NCI-H2227 (cell line): ENCODE measurements at regions not wholly inside any gene's neighbourhood (a gene's known extent, or its start where the extent isn't known, plus 50 kb on each side); places are given as distances from the start of the nearest gene placed in this dataset.

Source experiments
- DNase-seq: peaks from one replicate; lab custom pipeline; 2025; ENCODE audit not compliant: unreplicated experiment; lab: John Stamatoyannopoulos, UW

DNA sequence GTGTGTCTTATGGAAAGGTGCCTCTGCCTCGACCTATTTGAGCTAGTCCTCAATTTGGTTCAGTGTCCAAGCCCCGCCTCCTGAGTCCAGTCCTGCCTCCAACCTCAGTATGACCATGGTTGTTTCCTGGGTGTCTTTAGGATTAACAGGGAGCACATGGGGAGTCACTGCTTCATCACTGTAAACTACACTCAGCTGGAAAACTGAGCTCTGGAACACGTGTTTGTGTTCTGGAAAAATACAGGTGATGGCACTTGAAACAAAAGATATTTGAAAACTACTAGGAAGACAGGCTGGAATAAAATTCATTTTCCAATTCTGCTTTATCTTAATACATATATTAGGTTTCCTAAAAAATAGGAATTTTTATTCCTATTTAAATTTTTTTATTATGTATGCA is 1187.3 kb upstream of the TMEM132C start:
- no peak for DNase-seq

DNA sequence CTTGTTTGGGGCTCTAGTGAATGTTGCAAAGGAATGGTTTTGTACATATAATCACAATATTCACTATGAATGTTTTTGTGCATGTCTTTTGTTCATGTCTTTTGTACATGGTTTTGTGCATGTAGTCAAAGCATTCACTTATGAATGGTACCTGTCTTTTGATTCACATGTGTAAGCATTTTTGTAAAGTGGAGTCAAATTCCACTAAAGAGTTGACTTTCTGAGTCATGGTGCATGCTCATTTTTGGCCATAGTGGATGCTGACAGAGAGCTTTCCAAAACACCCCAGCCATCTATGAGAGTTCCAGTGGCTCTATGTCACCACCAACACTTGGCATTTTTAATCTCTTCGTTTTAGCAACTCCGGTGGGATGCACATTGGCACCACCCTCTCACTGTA is 1185.9 kb upstream of the TMEM132C start:
- no peak for DNase-seq

DNA sequence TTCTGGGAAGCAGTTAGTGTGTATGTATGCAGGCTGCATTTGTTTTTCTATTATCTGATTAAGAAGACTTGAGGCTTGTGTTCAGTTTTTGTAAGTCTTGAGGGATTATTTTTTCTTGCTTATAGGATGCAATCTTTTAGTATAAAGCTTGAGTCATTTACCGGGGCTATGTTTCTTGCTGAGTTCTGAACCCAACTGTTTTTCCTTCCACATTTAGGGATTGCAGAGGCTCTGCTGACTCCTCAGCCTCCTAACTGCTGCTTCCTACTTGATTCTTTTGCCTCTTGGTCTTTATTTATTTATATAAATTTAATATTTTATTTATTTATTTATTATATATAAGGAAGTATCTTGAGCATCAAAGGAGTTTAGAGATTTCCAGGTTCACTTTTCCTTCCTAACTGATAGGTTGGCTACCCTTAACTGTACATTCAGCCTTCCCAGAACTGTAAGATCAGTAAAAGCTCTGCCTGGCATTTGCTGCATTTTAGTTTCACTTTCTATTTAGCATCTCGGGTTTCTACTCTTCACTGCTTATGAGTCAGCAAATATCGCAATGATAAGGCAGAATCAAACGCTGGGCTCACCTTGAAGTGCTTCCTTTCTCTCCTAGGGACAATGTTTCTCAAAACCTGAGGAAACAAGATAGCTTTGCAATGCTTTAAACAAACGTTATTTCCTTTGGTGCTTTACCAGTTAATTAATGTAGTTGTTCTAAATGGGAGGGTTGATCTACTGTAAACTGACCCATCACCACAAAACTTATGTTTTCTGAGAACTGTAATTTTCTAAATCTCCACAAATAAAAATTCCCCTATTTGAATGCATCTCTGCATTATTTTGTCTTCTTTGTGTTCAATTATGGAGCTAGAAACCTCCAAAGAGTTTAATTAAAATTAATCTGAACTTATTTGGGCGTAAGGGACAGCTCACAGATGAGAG is 1183.7 kb upstream of the TMEM132C start:
- DNase-seq: peak; percentile 83

DNA sequence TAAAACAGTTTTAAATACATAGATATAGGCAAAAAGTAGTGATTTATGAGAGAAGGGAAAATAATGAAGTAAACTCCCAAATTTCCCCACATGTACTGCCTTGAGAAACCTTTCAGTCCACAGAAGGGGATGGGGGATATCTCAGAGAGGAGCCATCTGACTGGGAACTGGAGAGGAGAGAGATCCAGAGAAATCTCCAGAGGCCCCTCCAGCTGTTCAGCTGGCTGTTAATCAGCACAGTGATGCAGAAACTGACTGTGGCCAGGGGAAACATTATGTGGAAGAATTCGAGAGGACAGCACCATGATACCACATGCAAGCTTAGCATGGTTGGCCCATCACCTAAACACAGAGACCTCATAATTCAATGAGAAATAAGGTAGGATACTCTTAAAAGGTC is 1165.9 kb upstream of the TMEM132C start:
- no peak for DNase-seq

DNA sequence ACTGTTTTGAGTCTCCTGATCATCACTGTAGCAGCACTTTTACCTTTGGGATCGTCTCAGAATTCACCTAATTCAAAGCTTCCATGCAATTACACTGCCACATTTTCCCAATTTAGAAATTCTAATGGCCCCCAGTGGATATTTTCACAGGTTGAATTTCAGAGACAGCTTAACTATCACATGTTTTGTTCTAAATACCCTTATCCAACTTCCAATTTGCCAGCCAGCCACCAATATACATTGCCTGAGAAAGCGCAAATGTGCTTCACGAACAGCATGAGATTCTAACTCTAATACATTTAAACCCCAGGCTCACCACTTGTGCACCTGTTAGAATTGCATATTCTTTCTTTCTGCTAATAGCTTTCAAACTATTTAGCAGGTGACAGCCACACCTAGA is 1160.9 kb upstream of the TMEM132C start:
- no peak for DNase-seq

DNA sequence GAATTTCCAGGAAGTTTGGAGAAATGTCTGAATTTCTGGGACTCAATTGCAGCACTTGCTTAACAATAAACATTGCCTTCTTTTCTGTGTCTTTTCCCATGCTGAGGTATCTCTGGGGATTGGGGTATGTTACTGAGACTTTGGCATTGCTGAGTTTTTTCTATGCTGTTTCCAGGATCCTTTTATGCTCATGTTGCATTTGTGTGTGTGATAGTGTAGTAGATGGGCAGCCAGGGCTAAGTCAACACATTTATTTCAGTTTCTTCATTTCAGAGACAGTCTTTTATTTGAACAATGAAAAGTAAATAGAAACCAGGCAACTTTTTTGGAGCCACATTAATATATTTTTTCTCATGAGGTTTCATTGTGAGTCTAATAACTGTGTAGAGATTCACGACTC is 1160.3 kb upstream of the TMEM132C start:
- no peak for DNase-seq

DNA sequence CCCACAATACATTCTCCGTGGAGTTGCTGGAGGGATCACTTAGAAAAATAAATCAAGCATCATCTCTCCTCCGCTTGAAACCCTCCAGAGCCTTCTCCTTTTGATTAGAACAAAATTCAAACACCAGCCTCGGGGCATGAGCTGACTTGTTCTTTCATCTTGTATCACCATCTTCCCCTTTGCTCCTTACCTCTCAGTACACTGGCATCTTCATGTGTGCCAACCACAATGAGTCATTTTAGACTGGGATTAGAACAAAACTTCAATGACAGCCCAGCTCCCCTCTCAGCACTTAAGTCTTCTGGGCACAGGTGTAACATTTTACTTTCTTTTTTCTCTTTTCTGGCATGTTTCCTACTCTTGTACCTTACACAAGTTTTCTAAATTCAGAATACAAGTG is 1159.2 kb upstream of the TMEM132C start:
- no peak for DNase-seq

DNA sequence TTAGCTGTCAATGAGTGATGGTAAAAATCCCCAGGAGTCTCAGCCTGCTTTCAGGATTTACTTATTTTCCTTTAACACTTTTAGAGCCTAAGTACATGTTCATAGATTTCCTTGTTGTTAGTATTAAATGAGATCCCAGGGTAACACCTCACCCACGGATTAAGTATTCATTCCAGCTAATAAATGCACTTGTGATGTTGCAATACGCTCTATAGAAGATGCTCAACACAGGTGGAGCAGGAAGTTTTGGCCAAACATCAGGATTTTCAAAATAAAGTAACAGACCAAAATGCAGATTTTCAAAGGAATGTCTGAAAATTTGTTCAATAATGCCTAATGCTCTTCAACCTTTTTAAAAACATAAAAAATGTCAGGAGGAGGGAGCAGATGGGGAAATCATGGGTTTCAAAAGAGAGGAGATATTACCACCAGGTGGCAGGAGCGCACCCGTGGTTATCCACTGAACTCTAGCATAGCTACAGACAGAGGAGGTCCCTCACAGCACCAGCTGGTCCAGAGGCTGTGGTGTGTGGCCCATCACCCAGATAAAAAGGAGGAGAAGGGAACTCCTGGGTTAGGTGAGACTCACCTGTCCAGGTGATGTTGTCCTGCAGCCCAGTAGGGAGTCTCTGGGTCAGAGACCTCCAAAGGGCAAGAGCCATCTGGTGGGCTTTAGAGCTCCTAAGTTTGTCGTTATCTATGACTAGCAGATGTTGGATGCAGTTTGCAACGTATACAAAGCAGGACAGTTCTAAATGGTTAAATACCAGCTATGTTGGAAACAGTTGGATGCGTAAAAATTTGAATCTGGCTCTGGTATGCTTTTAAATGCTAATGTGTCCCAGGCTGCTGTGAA is 1158.4 kb upstream of the TMEM132C start:
- DNase-seq: peak; percentile 31

DNA sequence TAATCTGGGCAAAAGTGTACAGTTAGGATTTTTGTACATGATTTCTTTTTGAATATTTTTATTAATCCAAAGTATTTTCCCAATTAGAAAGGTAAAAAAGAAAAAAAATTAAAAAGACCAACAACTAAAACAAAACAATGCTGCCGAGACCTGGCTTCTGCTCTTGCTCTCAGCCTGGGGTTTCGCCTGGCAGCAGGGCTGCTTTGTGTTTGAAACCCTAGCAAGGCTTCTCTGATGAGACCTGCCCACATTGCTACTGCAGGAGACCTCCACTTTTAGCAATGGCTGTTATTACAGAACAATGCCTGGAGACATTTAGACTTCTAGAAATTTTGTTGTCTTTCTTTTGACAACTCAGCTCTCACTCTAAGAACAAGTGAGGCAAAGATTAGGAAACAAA is 1153.0 kb upstream of the TMEM132C start:
- DNase-seq: no peak

DNA sequence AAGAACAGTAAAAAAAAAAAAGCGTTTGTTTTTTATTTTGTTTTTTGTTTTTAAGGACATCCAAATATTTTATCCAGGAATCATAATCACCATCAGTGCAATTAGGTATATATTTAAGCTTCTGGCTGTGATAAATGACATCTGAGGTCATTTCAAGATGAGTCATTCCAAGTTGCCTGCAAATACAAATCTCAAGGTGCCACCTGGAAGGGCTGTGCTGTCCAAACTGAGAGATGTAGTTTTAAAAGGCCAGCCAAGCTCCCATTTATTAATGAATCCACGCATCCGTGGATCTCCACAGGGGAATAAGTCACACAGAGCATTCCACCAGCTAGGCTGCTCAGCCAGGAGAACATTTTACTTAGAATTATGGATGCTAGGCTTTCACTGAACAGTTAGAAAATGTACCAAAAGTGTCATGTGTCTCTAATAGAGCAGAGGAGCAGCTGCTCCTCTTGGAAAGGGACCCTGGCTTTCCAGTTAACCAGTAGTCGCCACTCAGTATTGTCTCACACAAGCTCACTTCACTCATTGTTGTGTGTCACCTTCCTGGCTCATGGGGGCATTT is 1151.4 kb upstream of the TMEM132C start:
- DNase-seq: no peak

DNA sequence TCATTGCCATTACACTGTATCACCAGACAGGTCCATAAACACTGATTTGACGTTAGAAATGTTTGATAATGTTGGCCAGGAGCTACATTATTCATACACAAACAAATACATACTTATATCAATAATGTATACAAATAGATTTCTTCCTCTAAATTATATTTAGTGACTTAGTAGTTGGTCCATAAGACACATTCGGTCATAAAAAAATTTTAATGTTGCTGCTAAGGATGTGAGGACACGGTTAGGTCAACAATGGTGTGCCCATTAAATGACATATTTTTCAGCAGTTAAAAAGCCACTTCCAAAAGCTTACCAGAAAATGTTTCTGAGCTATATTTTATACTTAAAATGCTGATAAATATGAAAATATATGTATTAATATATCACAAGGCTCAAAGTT is 1148.7 kb upstream of the TMEM132C start:
- DNase-seq: no peak

DNA sequence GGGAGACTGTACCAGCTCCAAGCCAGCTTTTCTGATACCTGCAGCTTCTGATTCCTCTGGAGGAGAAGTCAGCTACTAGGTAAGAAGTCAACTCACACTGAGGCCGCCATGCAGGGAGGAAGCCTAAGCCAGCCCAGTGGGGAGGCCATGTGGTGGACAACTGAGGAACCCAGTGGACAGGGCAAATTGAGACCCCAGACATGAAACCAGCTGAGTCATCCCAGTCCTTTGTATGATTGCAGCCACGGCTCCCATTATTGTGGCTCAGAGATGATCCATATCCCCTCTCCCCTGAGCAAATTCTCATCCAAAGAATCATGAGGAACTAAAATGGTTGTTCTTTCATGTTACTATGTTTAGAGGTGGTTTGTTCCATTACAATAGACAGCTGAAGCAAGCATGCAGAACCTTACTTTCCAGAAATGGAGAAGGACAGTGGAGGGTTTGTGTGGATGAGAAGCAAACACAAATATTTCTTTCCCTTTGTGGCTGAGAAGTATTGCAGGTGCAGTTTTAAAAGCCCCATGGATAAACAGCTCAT is 1147.3 kb upstream of the TMEM132C start:
- DNase-seq: no peak

DNA sequence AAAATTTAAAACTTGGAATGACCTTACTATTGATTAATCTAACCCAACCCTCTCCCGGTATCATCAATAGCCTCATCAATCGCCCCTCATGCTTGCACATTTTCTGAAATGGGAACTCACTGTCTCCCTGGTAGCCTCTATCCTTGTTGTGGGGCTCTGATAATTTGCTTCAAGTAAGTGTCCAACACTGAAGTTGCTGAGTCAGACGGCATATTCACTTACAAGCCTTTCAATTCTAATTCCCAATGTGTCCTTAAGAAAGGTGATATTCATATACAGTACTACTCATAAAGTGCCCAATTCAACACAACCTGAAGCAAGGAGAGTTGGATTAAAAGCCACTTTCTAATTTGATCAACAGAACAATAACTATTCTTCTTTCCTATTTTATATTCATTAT is 1146.1 kb upstream of the TMEM132C start:
- no peak for DNase-seq

DNA sequence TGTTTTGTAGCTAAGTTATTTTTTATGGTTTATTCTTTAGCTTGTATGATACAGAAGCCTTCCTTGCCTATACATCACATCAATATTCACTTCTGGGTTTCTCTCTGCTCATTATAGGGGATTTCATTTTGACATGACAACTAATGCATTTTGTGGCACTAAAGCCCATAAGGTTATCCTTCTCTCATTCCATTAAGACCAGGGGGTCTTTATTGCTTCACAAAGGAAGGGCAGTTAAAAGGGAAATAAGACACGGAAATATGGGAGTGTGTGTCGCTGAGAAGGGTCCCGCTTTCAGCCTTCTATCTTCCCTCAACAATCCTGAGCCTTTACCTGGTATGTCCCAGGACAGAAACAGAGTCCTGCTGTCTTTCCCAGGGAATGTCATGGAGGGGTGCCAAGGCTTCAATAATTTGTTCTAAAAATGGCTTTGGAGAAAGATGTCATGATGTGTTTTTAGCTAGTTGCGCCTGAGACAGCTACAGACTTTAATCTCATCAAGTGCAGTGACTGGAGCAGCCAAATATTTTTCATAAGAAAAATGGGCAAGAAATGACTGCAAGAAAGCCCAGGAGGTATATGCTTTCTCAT is 1145.4 kb upstream of the TMEM132C start:
- no peak for DNase-seq

DNA sequence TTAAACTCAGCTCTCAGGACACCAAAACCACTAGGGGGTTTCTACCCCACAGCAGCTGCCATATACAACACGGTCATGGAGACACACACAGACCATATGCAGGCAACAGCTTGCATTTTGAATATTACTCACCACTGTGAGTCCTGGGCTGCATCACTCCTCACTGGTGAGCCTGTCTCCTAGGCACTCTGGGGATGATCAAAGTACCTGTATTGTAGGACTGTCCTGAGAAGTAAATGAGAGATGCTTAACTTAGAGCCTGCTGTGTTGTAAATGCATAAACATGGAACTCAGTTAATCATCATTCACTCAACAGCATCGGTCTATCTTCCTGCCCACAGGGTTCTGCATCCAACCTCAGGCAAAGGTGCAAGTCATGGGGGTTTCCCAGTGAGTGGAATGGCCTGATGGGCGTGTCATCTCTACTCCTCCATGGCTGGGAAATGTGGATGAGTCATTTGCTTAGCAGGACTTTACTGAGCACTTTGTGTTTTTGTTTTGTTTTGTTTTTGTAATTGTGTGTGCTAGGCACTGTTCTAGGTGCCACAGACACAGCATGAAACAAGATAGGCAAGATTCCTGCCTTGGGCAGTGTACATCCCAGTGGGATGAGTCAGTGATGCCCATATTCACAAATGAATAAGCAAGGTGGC is 1141.2 kb upstream of the TMEM132C start:
- no peak for DNase-seq

DNA sequence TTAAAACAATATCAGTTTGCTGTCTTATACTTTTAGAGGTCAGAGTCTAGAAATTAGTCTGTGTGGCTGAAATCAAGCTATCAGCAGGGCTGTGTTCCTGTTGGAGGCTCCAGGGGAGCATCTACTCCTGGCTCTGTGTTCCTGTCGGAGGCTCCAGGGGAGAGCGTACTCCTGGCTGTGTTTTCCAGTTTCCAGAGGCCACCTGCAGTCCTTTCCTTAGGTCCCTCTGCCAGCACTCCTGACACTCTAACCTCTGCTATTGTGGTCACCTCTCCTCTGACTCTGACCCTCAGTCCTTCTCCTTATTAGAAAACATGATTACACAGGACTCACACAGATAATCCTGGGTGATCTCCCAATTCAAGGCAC is 1140.7 kb upstream of the TMEM132C start:
- no peak for DNase-seq

DNA sequence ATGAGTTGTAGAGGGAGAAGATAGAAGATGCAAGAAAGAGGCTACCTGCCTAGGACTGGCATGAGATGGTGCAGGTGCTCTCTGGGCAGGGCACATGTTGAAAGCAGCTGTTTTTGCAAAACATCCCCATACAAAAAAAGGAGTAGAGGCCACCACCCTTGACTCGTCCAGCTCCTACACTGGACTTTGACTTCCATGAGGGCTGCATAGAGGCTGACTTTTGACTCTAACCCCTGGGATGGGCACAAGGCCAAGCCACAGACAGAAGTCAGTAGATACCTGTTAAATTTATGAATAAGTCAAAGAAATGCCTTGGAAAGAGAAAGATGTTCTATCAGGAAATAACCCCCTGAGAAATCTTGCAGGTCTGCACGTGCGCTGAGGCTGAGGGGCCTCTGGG is 1139.1 kb upstream of the TMEM132C start:
- no peak for DNase-seq

DNA sequence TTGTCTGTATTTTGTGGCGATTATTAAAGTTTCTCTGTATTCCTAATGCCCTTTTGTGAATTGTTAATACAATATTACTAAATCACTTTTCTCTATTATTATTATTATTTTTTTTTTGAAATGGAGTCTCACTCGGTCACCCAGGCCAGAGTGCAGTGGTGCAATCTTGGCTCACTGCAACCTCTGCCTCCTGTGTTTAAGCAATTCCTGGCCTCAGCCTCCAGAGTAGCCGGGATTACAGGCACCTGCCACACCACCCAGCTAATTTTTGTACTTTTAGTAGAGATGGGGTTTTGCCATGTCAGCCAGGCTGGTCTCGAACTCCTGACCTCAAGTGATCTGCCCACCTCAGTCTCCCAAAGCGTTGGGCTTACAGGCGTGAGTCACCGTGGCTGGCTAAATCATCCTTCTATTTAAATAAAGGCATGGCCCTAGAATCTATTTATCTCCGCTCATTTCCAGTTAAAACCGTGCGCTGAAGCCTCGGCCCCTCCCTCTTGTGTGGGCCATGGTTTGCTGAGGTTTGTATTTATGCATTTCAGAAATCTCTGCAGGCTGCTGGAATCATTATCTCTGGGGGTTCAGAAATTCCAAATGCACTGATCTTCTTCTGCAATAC is 1136.4 kb upstream of the TMEM132C start:
- no peak for DNase-seq

DNA sequence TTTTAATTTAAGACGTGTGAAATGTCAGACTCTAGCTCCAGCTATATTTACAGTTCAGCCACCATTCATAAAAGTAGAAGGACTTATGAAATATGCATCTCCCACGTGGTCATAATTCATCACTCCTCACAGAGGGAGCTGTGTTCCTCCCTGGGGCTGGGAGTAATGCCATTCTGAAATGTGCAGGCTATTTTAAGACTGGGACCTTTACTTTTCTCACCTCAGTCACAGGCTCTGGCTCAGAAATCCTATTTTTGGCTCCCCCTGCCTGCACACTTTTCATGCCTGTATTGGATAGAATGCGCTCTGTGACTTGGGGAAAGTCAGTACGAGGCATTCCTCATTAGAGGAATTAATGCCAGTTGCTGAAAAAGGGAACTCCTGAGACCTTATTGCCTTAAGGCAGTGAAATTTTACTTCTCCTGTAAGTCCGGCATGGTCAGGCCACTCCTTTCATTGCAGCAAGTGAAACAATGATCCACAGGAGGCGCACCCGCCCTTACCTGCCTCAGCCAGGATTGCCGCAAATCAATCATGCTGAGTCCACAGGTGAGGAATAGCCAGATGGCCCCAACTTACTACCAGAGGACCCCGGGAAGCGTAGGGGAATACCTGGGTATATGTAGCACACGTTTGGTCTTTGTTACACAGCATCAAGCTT is 1133.2 kb upstream of the TMEM132C start:
- no peak for DNase-seq
